ENCODE measurements at regions not wholly inside any gene's neighbourhood (a gene's known extent, or its start where the extent isn't known, plus 50 kb on each side); places are given as distances from the start of the nearest gene placed in this dataset.
"Not testable (repeated sequence)": the region's sequence is repeated elsewhere in the genome, so short reads cannot be mapped to it uniquely, and the experiment has no call there.

DNA sequence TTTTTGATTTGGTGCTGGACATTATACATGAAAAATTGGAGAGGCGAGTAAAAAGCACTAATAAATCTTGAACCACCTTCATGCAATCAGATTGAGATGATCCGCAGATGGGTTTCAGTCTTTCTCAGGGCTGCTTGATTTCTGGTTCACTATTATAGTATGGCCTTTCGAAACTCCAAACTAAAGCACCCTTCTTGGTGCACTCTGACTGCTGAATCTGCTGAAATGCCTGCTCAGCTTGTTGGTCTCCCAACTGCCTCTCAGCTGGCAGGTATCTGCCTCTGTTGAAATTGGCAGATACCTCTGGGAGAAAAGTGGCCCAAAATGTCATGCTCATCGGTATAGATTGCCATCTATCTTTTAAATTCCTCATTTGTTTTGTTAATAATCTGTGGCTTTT is 102.5 kb upstream of the WIPF3 start:
- DNase-seq = not testable (repeated sequence)

DNA sequence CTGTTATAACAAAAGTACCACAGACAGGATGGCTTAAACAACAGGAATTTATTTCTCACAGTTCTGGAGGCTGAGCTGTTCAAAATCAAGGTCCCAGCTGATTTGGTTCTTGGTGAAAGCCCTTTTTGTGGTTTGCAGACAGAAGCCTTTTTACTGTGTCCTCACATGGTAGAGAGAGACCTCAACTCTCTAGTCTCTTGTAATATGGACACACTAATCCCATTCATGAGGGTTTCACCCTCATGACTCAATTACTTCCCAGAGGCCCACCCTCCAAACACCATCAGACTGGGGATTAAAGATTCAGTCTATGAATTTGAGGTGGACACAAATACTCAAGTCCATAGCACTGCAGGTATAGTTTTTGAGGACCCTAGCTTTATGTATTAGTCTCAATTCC is 97.3 kb upstream of the WIPF3 start:
- DNase-seq = not testable (repeated sequence)

DNA sequence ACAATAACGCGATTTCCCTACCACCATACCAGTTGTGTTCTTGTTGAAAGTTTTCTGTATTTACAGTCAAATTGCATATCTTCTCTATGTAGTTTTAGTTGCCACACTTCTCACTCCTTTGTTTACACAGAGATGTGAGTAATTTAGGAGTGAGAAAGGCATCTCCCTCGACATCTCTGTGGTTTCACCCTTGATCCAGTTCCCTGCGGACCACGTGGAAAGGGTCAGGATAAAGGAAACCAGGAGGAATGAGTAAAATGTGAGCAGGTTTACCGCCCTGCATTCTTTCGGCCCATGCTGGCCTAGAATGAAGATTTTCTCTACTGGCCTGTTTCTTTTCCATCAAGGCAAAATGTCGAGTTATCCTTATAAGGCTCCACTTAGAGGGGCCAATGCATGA is 83.2 kb upstream of the WIPF3 start:
- DNase-seq = not testable (repeated sequence)

DNA sequence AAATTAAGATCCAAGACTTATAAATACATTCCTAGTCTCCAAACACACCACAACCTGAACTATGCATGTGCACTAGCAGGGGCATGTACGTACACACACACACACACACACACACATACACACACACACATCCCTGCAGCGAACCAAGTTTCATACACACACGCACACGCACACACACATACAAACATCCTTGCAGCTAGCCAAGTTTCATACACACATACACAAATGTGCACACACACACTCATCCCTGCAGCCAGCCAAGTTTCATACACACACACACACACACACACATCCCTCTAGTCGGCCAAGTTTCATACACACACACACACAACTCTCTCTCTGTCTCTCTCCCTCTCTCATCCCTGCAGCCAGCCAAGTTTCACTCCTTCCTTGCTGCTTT is 82.7 kb upstream of the WIPF3 start:
- DNase-seq = no peak

GRCh38 chr7:29729534-29730165 is 76.7 kb upstream of the WIPF3 start:
- not testable (repeated sequence) for DNase-seq

- DNase-seq = no peak
Measured at GRCh38 chr7:29734246-29734731, 72.0 kb upstream of the WIPF3 start.

- DNase-seq = not testable (repeated sequence)
Measured at GRCh38 chr7:29747645-29748245, 58.6 kb upstream of the WIPF3 start.

DNA sequence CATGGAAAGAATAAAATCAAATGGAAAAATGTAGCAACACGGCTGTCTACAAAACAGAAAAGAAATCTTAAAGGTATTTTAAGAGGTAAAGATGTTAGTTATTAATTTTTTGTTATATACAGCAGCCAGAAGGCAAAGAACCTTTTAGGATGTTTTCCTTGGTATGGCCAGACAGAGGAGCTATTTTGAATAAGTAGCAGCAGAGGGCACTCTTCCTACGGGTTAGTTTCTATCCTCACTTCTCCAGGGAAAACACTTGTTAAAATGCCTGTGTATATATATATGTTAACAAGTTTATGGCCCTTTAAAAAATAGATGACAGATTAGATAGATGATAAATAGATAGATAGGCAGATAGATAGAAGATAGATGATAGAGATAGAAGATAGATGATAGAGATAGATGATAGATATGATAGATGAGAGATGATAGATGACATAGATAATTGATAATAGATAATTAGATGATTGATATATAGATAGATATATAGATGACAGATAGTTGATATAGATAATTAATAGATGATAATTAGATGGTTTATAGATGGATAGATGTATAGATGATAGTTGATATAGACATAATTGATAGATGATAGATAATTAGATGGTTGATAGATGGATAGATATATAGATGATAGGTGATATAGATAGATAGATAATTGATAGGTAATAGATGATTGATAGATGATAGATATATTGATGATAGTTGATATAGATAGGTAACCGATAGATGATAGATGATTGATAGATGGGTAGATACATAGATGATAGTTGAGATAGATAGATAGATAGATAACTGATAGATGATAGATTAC is 57.8 kb upstream of the WIPF3 start:
- peak; percentile 89 for DNase-seq

DNA sequence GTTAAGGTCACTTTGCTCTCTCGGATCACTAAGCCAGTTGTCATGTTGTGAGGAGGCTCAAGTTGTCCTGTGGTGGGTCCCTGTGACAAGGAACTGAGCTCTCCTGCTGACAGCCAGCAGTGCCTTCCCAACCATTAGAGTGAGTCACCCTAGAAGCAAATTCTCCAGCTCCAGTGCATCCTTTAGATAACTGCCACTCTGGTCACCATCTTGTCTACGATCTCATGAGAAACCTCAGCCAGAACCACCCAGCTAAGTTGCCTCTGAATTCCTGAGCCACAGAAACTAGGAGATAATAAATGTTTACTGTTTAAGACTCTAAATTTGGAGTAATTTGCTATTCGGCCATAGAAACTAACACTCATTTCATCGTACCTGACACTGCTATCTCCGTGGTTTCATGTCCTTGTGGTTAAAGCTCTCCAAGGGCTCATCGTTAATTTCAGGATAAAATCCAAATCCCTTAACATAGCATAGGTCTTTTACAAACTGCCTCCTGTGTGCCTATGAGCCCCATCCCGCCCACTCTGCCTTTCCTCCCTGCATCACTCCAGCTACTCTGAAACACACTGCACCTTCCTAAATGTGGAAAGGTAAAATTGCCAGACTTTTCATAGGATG is 56.5 kb upstream of the WIPF3 start:
- peak; percentile 85 for DNase-seq

GRCh38 chr7:29750373-29750940 is 55.9 kb upstream of the WIPF3 start:
- peak; percentile 16 for DNase-seq

GRCh38 chr7:29751012-29751411 is 55.3 kb upstream of the WIPF3 start:
- DNase-seq = peak; percentile 89

GRCh38 chr7:29754874-29755490 is 51.3 kb upstream of the WIPF3 start:
- no peak for DNase-seq

Measured in hematopoietic multipotent progenitor cell treated with erythropoietin and hydrocortisone succinate and interleukin-3 and kit ligand, for 4 days (in vitro differentiated cells).